Stimulated activated CD4-positive, alpha-beta T cell treated with anti-CD3 and anti-CD28 coated beads, Interleukin-2, amount 100 ng/mL, for 4 hours (primary cell): ENCODE measurements at regions not wholly inside any gene's neighbourhood (a gene's known extent, or its start where the extent isn't known, plus 50 kb on each side); places are given as distances from the start of the nearest gene placed in this dataset.

Experiments
- DNase-seq: peaks from one replicate; pipeline ENCODE4 v3.0.0-alpha.2; 2020; ENCODE audit warnings: low read depth

DNA sequence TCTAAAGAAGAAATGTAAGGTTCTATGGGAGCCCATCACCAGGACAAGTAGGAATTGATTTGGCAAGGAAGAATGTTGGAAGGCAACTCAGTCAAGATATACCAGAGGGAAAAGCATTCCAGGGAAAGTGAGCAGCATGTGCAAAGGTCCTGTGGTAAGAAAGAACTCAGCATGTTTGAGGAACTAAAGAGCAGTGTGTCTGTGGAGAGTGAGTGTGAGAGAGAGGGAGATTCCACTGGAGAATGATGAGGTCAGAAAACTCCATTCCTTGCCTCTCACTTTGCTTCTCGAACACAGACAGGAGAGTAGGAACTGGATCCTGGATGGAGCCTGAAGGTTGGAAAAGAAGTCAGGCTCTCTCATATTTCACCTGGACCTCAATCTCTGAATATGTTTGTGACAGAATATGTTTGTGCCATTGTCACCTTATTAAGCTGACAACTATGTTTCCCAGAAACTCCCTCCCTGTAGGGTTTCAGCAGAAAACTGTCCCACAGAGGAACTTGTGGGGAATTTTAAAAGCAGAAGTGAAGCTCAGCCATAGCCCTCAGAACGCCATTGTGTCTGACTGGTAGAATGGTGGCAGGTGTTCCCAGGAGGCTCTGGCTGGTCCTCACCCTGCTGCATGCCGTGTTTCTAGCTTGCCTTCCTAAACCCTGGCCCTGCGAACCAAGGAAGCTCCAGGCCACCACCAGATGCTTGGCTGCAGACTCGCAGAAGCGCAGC, 382.4 kb upstream of the XYLT1 start:
- no peak for DNase-seq

DNA sequence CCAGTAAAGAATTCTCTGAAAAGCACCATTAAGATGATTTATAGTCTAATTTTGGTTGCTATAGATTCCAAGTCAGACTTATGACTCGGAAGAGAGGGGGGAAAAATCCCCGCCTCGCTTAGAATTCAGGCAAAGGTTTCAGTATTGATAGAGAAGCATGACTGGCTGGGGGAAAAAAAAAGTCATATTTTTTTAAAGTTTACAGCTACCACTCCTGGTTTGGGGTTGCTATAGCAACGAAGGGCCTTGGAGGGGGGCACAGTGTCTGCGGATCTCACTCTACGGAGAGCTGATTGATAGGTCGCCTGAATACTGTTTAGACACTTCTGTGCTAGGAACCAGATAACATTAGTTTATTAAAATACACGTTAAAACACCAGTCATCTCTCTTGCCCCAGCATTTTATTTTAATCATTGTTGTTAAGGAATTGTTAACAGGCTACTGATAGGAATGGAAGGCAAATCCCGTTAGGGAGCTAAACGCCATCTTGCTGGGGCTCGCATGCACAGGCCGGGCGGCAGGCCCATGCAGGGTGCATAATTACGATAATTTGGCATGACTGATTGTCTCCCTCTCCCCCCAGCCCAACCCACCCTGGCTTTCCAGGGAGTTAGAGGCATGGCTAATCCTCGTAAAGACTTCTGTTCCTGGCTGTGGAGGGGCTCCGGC, 380.0 kb upstream of the XYLT1 start:
- DNase-seq: no peak

DNA sequence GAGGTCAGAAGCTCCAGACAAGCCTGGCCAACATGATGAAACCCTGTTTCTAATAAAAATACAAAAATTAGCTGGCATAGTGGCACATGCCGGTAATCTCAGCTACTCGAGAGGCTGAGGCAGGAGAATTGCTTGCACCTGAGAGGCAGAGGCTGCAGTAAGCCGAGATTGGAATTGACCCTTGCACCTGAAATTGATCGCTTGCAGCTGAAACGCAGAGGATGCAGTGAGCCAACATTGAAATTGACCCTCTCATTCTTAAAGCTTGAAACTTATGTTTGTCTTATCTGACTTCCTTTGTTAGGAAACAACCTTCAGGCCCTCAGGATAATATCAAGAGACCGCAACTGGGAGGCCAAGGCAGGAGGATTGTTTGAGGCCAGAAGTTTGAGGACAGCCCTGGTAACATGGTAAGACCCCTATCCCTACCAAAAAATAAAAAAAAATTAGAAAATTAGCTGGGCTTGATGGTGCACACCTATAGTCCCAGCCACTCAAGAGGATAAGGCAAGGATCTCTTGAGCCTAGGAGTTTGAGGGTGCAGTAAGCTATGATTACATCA, 376.6 kb upstream of the XYLT1 start:
- no peak for DNase-seq

DNA sequence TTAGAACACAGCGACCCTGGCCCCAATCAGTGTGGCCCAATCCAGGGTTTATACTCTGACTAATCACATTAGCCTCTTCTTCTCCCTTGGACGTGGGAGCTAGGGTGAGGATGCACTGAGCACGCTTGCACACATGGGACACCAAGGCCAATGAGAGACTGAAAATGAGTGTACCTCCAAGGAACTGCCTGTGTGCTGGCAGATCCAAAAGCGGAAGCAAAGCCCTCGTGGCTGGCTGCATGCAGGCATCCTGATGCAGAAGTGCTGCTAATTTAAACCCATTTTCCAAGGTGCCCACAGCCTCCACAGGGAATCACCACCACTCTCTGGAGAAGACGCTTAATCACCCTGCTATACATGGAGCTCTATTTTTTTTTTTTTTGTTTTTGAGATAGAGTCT, 375.3 kb upstream of the XYLT1 start:
- DNase-seq: no peak

DNA sequence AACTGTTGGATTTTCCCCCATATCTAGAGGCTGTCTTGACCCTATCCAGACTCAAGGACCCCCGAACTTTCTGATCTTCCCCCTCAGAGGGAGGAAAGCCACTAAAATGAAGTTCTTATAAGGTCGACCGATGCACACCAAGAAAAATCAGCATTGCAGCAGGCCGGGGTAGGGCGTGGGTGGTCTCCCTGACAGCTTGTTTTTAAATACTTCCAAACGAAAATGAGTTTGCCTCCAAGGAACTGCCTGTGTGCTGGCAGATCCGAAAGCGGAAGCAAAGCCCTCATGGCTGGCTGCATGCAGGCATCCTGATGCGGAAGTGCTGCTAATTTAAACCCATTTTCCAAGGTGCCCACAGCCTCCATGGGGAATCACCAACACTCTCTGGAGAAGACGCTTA, 374.3 kb upstream of the XYLT1 start:
- DNase-seq: no peak

DNA sequence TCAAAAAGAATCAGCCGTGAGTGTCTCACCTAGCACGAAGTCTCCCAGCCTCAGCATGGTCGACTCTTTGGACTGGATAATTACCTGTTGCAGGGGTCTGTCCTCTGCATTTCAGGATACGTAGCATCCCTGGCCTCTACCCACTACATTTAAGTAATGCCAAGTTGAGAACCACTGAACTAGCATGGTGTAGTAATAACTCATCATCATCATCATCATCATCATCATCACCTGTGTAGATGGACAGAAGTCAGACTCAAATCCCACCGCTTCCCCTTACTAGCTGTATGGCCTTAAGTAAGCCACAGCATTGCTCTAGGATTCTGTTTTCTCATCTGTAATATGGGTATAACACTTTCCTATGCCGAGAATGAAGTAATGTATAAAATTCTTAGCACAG, 373.1 kb upstream of the XYLT1 start:
- DNase-seq: no peak

DNA sequence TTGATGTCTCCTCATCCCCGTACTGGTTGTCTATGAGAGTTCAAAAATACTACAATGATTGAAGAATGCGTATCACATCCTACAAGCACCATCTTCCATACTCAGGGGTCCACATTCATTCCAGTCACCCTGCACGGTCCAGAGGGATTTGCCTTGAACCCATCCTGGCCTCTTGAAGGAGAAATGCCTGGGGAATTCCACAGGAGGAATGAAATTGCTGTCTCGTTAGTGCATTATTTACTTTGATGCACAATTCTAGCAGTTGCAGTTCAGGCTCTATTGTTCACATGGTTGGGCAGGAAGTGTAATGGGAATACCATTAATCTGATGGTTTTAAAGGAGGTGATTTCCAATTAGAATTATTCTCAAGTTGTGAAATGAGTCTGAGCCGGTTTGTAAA, 369.1 kb upstream of the XYLT1 start:
- no peak for DNase-seq

DNA sequence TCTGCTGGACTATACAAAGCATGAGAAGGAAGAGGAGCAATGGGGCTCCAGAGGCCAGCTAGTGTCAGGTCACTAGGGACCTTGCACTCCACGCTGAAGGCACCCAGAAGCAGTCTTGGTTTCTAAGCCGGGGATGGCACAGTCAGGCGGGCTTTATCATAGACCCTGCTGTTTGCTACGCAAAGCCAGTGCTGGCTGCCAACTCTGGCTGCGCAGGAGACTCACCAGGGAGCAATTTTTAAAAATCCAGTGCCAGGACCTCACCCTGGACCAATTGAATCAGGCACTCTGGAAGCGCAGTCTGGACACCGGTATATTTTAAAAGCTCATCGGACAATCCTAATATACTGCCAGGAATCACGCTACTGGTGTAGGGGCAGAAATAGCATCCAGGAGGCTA, 368.5 kb upstream of the XYLT1 start:
- DNase-seq: no peak

DNA sequence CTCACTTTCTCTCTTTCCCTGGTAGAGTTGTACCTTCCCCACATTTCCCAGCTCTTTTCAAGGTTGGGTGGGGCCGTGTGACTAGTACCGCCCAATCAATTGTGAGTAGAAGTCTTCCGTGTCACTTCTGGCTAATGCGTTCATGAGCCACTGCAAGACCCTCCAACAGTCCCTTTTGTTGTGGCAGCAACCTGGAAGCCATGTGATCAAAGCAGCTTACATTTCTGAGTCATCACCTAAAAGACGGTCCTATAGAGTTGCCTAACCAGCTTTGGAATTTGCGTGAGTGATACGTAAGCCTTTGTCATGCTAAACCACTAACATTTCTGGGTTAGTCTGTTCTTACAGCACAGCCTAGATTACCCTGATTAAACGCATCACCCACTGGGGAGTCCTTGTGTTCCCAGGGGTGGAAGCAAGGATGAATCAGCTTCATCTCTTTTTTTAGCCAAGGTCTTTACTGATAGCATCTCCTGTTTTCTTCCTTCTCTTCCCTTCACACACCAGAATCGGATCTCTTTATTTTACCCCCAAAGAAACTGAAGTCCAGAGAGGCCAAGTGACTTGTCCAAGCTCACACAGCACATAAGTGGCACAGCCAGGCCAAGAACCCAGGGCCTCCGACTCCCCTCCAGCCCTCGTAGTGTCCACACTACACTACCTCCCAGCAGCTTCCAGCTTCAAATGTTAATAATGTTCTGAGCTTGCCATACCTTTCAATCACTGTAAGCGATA, 366.3 kb upstream of the XYLT1 start:
- no peak for DNase-seq

DNA sequence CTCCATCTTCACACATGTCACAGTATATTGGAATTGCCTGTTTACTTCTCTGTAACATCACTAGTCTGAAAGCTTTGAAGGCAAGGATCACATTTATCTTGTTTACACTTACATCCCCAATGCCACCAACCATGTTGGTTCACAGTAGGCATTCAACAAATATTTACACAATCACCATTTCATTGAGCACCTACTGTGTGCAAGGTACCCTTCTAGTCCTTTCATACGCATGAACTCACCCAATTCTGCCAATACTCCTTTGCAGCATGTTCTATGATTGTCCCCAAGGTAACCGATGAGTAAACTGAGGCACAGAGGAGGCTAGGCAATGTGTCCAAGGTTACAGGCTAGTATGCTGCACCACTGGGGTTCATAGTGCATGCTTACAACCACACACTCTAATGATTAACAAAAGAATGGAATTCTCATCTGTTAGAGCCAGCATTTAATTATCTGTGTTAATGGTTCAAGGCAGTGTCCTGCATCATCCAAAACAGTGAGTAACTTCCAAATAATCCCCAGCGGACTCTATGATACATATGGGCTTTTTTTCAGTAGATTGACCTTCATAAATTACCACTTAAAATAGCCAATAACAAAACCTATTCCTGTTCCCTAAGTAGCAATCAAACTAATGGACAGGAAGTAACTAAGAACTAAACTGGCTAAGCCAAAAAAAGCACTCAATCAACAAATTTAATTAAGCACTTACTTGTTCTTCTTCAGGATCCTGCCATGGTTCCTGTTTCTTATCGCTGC, 364.5 kb upstream of the XYLT1 start:
- no peak for DNase-seq

DNA sequence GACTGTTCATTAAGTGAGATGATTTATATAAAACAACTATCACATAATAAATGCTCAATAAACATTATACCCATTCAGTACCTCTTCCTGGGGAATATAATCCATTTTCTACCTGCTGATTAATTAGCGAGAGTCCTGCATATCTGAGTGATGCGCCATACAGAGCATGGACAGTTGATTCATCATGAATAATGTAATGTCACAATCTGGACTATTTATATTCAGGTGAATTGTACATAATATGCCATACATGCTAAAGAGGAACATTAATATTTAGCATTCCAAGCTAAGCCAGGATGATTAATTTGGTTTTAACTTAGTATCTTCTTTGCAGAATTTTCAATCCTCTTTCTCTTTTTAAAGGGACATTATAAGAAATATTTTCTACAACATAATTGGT, 362.0 kb upstream of the XYLT1 start:
- DNase-seq: no peak

DNA sequence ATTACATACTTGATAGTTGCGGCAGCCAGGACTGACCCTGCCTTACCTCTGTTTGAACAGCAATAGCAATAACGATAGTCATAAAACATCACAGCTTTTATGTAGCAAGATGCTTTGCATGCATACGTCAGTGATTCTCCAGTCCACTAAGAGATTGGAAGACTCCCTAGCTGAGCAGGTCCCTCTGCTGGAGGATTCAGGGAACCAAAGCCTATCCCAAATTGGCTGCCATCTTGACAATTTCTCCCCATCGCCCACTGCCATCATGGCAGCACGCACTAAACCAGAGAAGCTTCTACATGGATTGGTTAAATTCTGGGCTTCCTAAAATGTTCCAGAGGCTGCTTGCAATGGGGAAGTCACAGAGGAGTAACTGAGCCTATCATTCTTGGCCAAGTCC, 360.6 kb upstream of the XYLT1 start:
- DNase-seq: no peak

DNA sequence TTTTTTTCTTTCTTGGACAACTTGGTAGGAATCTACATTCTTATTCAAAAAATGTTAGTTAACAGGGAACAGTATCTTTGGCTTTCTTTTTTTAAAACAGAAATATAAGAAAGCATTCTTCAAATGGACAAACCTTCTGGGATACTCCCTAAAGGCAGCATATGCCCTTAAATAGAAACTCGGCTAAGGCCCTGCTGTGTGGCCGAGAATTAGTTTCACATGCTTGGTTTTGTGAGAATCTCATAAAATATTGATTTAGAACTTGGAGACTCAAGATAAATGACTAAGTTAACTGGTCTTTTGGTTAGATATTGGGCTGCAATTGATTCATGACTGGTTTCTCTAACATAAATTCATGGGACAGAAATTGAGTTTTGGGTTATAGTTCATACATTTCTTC, 359.9 kb upstream of the XYLT1 start:
- no peak for DNase-seq

DNA sequence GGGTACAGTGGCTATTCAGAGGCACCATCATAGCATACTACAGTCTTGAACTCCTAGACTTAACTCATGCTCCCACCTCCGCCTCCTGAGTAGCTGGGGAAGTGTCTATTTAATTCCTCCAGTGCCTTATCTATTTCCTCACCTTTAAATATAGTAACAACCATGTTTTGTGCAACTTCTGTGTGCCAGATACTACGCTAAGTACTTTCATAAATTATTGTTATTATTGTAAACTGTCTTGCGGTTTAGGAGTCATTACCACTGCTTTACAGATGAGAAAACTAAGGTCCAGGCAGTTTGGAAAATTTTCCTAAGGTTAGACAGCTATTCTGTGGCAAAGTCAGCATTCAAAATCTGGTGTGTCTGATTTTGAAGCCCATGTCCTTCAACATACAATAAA, 359.1 kb upstream of the XYLT1 start:
- no peak for DNase-seq

DNA sequence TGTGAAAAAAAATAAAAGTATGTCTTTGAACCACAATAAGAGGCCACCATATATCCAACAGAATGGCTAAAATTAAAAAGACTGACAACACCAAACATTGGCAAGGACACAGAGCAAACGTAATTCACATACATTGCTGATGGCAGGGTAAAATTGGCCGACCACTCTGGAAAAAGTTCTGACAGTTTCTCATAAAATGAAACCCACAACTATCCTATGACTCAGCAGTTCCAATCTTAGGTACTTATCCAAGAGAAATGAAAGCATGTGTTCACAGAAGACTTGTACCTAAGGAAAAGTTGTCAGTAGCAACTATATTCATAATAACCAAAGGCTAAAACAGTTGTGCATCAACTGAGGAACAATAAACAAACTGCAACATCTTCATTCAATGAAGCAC, 357.3 kb upstream of the XYLT1 start:
- DNase-seq: no peak

DNA sequence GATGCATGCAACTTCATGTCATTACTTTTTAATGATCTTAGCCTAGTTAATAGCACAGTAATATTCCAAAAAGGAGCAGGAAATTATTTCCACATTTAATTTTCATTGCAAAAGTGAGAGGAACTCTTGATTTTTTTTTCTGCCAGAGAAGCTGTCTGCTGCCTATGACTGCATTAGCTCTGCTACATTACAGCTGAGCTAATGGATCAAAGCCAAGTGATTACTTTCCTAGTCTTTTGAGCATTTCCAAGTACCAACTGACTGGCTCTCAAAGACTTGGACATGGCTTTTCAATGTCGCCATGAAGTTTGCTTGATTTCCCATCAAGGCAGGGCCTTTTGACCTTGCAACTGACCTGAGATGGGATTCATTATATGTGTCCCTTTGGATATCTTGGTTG, 356.6 kb upstream of the XYLT1 start:
- no peak for DNase-seq

DNA sequence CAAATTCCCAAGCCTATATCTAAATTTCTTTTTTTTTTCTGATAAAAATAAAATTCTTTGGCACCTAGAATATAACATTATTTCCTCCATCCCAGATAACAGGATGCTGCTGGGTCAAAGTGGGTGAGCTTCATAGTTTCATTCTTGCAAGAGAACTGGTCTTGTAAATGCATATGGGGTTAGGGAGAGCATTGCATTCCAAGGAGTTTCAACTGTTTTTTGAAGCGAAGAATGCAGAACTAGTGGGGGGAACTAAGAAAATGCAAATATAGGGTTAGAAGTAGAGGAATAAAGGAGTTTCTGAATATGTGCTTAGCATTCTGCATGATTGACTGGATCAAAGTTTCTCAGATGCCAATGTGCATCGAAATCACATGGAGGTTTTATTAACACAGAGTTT, 347.2 kb upstream of the XYLT1 start:
- no peak for DNase-seq

DNA sequence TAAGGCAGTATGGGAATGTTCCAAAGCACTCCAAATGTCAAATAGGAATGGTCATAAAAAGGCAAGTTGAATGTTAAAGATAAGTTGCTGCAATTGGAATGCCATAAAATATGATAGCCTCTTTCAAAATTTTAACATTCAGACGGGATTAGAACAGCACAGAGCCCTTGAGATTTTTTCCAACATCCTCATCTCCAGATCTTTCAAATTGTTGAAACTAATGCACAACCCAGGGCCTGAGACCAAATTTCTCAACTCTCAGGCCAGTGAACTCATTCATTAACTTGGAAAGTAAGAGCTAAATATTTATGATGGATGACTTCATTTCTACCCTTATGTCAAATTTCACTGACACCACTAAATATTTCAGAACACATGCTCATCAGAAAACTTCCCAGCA, 346.5 kb upstream of the XYLT1 start:
- no peak for DNase-seq

DNA sequence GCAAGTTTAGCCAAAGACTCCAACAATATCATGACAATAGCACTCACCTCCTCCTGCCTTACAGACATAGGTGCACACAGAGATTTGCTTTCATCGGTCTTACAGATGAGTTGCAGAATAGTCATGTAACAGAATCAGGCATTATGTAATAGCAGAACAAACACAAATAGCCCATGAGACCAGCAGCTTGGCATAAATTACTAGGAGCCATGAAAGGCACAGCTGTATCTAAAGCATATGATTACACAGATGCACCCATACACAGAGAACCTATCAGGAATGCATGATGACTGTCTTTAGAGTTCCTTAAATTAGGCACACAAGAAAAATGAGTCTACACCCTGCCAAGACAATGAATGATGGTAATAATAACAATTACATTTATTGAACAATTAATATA, 342.0 kb upstream of the XYLT1 start:
- no peak for DNase-seq

DNA sequence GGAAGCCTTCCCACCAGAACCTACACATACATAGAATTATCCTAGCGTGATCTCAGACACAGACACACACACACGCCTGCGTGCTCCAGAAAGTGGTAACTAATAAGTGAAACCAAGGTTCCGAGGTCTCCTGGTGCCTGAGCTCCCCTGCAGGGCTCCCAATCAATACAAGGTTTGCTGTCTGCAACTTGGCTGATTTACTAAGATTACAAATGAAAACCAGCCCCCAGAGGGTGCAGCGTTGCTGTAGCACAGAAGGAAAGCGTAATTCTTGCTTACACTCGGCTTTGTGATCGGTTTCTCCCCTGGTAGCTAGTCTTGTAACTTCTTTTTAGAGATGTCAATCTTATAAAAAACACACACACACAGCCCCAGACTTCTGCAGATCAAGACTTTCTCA, 334.1 kb upstream of the XYLT1 start:
- DNase-seq: no peak

DNA sequence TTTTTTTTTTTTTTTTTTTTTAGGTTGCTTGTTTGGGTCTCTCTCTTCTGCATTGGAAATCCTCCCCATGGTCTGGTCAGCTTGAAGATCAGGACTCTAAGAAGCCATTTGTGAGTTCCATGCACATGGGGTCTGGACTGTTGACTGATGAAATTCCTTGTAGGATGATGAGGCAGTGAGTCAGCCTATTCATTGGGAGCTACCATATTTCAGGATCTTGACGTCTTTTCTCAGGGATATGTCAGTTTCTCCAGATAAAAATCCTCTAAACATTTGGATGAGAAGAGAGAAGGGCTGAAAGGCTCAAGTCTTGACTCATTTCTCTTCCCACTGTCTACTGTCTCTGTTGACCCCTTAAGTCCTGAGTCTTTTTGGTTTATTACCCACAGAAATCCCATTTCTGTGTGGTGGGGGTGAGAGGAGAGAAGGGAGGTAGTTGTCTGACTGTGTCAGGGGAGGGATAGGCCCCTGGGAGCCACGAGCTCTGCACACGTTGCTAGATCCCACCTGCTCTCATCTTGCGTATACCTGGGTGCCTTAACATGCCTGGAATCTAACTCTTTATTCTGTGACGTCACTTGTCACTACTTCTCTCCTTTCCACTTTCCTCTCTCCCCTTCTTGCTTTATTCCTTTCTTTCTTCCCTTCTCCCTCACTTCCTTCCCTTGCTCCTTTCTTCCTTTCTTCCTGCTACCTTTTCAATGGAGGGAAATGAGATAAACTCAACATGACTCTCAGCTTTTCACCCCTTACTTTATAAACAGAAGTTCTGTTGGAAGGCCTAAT, 333.1 kb upstream of the XYLT1 start:
- DNase-seq: no peak

DNA sequence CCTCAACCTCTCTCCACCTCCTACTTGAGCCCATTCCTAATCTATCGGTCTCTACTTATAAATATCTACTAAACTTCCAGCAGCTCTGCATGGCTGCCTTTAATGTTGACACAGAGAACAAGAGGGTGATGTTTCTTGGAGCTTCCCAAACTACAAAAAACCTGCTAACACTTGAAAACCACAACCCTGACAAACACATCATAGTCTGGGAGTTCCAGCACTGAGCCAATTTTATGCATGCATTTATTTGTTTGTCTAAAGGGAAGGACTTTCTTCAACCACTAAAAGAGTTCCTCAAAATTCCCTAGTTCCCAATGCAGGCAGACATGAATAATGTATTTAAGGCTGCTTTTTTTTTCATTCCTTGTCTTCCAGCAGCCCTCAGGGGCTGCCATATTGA, 331.8 kb upstream of the XYLT1 start:
- no peak for DNase-seq
